ENCODE measurements at regions not wholly inside any gene's neighbourhood (a gene's known extent, or its start where the extent isn't known, plus 50 kb on each side); places are given as distances from the start of the nearest gene placed in this dataset.

- no peak for DNase-seq (ENCODE audit: low read depth, low spot score)
- H3K27ac ChIP-seq = no peak overlapping the region
Measured at GRCh38 chr4:125432078-125432477, 117.3 kb downstream of the FAT4 start.

- DNase-seq (ENCODE audit: low read depth, low spot score) = no peak
- H3K27ac ChIP-seq = no peak overlapping the region
Measured at GRCh38 chr4:125433453-125433852, 118.7 kb downstream of the FAT4 start.

- no peak for DNase-seq (ENCODE audit: low read depth, low spot score)
- H3K27ac ChIP-seq = no peak overlapping the region
Measured at GRCh38 chr4:125434136-125434535, 119.4 kb downstream of the FAT4 start.

GRCh38 chr4:125440814-125441213 is 126.1 kb downstream of the FAT4 start:
- H3K27ac ChIP-seq = no peak overlapping the region
- no peak for DNase-seq (ENCODE audit: low read depth, low spot score)

DNA sequence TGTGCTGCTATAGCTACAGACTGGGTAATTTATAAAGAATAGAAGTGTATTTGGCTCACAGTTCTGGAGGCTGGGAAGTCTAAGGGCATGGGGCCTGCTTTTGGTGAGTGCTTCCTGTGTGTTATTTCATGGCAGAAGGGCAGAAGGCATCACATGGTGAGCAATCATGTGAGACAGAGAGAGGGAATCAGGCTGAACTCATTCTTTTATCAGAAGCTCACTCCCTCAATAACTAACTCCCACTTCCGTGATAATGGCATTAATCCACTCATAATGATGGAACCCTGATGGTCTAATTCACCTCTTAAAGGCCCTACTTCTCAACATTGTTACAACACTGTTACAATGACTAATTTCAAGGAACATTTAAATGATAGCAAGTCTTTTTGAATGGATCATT is 129.4 kb downstream of the FAT4 start:
- no peak for DNase-seq (ENCODE audit: low read depth, low spot score)
- no peak overlapping the region for H3K27ac ChIP-seq

DNA sequence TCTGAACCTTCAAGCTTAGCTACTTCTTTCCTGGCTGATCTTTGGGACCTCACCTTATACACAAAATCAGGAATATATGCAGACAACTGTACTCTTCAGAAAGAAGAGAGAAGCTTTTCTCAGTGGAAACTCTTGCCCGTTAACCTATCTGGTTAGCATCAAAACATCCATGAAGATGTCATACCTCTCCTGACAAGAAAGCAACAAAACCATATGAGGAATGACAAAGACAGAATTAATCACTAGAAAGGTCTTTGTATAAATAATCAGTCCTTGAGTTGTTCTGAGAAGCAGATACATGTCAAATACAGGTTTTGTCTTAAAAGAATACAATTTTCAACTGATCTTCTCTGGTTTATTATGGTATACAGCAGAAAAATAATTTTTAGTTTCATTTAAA is 130.8 kb downstream of the FAT4 start:
- DNase-seq (ENCODE audit: low read depth, low spot score) = no peak
- no peak overlapping the region for H3K27ac ChIP-seq

GRCh38 chr4:125447551-125448290 is 133.0 kb downstream of the FAT4 start:
- no peak for DNase-seq (ENCODE audit: low read depth, low spot score)
- H3K27ac ChIP-seq = no peak overlapping the region

- H3K27ac ChIP-seq = no peak overlapping the region
- no peak for DNase-seq (ENCODE audit: low read depth, low spot score)
Measured at GRCh38 chr4:125456075-125456474, 141.3 kb downstream of the FAT4 start.

DNA sequence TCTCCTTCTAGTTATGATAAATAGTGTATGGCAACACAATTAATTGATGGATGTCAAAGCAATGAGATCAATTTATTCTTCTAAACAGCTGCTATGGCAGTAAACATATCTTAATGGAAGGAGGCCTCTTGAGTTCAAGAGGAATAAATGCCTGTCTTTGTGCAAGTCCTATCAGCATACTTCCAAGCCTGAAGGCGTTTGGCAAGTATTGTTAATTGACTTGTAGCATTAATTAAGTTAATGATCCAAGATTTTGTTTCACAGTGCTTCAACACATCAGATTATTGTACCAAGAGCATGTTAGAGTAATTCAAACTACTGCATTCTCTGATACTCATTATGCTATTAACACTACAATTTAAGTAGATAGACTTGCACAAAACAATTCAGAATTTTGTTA is 144.8 kb downstream of the FAT4 start:
- DNase-seq (ENCODE audit: low read depth, low spot score) = no peak

GRCh38 chr4:125461676-125462363 is 147.1 kb downstream of the FAT4 start:
- no peak for DNase-seq (ENCODE audit: low read depth, low spot score)
- no peak overlapping the region for H3K27ac ChIP-seq

More for the DNA sequence above, 144.8 kb downstream of the FAT4 start:
- H3K27ac ChIP-seq = no peak overlapping the region

GRCh38 chr4:125464146-125464545 is 149.4 kb downstream of the FAT4 start:
- no peak overlapping the region for H3K27ac ChIP-seq
- DNase-seq (ENCODE audit: low read depth, low spot score) = no peak

DNA sequence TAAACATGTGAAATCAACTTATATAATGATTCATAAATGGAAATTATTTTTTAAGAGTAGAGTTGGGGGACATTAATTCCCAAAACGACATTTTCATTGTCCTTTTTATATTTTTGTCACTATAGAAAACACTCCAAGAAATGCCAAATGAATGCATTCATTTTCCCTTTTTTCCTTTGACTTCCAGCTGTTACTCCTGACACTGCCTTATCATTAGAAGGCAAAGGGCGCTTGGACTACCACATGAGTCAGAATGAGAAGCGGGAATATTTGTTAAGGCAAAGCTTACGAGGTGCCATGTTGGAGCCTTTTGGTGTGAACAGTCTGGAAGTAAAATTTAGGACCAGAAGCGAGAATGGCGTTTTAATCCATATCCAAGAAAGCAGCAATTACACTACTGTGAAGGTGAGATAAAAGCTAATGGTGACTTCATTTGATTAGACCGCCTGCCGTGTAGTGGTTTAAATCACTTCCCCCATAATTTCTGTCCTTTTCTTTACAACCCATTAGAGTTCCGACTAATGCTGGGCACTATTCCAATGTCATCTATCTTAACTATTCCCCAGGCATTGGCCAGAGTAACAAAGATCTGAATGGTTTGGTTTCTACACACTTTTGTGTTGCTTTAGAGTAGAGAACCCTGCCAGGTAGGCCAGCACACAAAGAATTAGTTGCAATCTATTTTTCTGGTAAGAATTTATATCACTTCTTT is 166.7 kb downstream of the FAT4 start:
- DNase-seq (ENCODE audit: low read depth, low spot score) = no peak
- no peak overlapping the region for H3K27ac ChIP-seq

DNA sequence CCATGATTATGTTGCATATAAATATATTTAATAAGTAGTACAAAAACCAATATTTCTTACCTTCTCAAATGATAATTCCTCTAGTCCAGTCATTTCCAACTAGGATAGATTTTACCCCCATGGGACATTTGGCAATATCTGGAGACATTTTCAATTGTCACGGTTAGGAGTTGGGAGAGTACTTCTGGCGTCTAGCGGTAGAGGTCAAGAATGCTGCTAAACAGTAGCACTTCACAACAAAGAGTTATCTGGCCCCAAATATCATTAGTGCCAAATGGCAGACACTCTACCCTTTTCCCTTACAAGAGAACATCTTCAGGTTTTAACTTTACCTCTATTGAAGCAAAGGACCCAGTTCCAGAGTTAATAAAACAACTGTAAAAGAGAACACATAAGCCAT is 168.1 kb downstream of the FAT4 start:
- no peak for DNase-seq (ENCODE audit: low read depth, low spot score)
- H3K27ac ChIP-seq = no peak overlapping the region

DNA sequence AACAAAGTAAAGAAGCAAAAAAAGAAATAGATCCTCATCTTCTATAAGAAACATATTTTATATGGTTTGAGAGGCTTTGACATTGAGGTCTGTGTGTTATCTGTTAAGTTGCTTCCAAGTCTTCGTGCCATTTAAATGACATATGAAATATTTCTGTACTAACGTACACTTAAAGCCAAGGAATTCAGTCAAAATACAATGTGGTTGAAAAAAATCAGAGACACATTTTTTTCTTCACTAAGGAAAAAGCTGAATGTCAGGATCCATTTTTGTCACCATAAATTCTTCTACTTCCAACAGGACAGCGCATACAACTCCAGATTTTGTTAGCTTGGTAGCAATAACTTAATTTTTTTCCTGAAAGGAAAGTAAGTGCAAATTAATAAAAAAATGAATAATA is 168.5 kb downstream of the FAT4 start:
- no peak for DNase-seq (ENCODE audit: low read depth, low spot score)
- H3K27ac ChIP-seq = no peak overlapping the region

DNA sequence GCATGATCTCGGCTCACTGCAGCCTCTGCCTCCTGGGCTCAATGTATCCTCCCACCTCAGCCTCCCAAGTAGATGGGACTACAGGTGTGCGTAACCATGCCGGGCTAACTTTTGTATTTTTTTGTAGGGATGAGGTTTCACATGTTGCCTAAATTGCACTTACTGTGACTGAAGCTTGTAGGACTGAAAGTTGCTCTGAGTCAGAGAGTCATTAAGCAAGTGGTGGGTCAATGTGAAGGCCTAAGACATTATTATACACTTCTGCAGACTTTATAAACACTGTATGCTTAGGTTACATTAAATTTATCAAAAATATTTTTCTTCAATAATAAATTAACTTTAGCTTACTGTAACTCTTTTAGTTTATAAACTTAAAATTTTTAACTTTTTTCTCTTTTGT is 170.2 kb downstream of the FAT4 start:
- DNase-seq (ENCODE audit: low read depth, low spot score) = no peak
- no peak overlapping the region for H3K27ac ChIP-seq

GRCh38 chr4:125486351-125486750 is 171.6 kb downstream of the FAT4 start:
- DNase-seq (ENCODE audit: low read depth, low spot score) = no peak
- no peak overlapping the region for H3K27ac ChIP-seq

DNA sequence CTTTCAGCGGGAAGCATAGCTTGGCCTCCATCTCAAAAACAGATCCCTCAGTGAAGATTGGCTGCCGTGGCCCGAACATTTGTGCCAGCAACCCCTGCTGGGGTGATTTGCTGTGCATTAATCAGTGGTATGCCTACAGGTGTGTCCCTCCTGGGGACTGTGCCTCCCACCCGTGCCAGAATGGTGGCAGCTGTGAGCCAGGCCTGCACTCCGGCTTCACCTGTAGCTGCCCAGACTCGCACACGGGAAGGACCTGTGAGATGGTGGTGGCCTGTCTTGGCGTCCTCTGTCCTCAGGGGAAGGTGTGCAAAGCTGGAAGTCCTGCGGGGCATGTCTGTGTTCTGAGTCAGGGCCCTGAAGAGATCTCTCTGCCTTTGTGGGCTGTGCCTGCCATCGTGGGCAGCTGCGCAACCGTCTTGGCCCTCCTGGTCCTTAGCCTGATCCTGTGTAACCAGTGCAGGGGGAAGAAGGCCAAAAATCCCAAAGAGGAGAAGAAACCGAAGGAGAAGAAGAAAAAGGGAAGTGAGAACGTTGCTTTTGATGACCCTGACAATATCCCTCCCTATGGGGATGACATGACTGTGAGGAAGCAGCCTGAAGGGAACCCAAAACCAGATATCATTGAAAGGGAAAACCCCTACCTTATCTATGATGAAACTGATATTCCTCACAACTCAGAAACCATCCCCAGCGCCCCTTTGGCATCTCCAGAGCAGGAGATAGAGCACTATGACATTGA is 175.4 kb downstream of the FAT4 start:
- H3K27ac ChIP-seq = no peak overlapping the region
- no peak for DNase-seq (ENCODE audit: low read depth, low spot score)

GRCh38 chr4:125492957-125493356 is 178.2 kb downstream of the FAT4 start:
- no peak overlapping the region for H3K27ac ChIP-seq
- DNase-seq (ENCODE audit: low read depth, low spot score) = no peak

DNA sequence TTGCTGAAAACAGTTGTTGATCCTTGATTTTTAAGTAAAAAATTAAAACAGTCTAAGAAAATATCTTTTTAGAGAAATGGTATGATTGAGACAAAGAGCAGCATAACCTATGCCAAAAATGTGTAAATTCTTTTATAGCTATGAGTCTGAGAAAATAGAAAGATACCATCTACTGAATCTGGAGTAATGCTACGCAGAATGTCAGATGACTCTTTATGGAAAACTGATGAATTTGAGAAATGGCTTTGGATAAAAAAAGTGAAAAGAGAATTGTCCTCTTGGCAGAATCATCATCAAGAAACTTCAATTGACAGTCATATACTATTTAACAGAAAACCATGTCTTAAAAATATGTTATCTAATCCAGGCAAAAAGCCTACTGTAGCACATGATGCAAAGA is 183.1 kb downstream of the FAT4 start:
- DNase-seq (ENCODE audit: low read depth, low spot score) = no peak
- no peak overlapping the region for H3K27ac ChIP-seq

DNA sequence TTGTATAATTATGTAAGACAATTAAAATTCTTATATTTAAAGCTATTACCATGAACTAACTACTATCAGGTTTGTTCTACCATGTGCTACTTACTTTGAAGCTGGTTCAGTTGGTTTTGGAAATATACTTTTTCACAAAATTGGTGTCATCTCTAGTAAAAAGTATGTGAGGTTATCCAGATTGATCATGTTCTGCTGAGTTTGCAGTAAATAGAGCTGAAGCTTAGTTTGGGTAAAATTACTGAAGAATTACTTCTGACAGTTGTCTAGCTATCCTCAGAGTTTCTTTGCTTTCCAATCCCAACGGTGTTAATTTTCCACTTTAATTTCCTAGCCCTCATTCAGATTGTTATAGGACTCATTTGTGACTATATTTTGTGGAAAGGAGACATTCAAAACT is 184.2 kb downstream of the FAT4 start:
- H3K27ac ChIP-seq = no peak overlapping the region
- no peak for DNase-seq (ENCODE audit: low read depth, low spot score)

DNA sequence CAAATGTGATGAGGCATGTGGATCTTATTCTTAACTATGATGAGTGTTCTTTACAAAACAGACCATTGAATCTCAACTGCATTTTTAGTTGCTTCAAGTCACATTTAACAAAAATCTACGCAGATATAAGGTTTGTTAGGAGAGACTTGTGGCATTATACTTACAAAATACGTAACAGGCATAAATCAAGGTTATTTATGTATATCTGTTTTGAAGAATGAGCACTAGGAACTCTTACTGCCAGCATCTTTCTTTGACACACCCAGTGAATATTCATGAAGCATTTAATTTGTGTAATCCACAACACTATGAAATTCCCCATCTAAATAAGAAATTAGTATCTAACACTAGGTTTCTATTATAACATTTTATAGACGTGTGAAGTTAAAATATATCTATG is 186.3 kb downstream of the FAT4 start:
- H3K27ac ChIP-seq = no peak overlapping the region
- no peak for DNase-seq (ENCODE audit: low read depth, low spot score)
